HG02870 (cell line): ENCODE measurements at regions not wholly inside any gene's neighbourhood (a gene's known extent, or its start where the extent isn't known, plus 50 kb on each side); places are given as distances from the start of the nearest gene placed in this dataset.

ENCODE experiments used
- ATAC-seq: cut with Tn5 transposase; IDR thresholded peaks from one replicate; pipeline ENCODE4 v1.9.1; 2021; ENCODE audit warnings: mild to moderate bottlenecking, moderate library complexity; ENCODE audit not compliant: unreplicated experiment

GRCh38 chr4:148510211-148510610 lies 68.0 kb upstream of the NR3C2 start:
- ATAC-seq = no peak

GRCh38 chr4:148503681-148504080 lies 61.5 kb upstream of the NR3C2 start:
- no peak for ATAC-seq

GRCh38 chr4:148497258-148497657 lies 55.0 kb upstream of the NR3C2 start:
- ATAC-seq = no peak

- no peak for ATAC-seq
Measured at GRCh38 chr4:148495463-148495862, 53.2 kb upstream of the NR3C2 start.
